K562 (cell line): ENCODE measurements at regions not wholly inside any gene's neighbourhood (a gene's known extent, or its start where the extent isn't known, plus 50 kb on each side); places are given as distances from the start of the nearest gene placed in this dataset.
A peak's percentile ranks its signal among the peaks of the same experiment; 100 is the strongest.

Experiments
- MAFF ChIP-seq: IDR thresholded peaks from 2 replicates; pipeline ENCODE4 v1.6.1; 2012; ENCODE audit warnings: low read length, improper control_type of control experiment
- MED1 ChIP-seq: sonication (generic); formaldehyde crosslinking; IDR thresholded peaks from 2 replicates; pipeline ENCODE4 v1.8.1; 2023; ENCODE audit warnings: missing genetic modification reagents, borderline replicate concordance
- NFIC ChIP-seq: fragments of 450-650 bp; IDR thresholded peaks from 2 replicates; pipeline ENCODE4 v1.6.1; 2017; ENCODE audit warnings: mild to moderate bottlenecking, inconsistent platforms
- NR2C2 ChIP-seq, 2 experiments: fragments of 200-800 bp in 1 of 2; sonication (Bioruptor generic) in 1 of 2; sonication (generic) in 1 of 2; formaldehyde crosslinking in 1 of 2; IDR thresholded peaks; 2 replicates each; pipeline versions ENCODE4 v1.6.1 to v1.8.0; 2016 to 2022; ENCODE audit warnings: mild to moderate bottlenecking in 1 of 2, missing compliant biosample characterization in 1 of 2, missing genetic modification characterization in 1 of 2, missing genetic modification reagents in 1 of 2
- PCBP1 ChIP-seq: fragments of 200-400 bp; formaldehyde crosslinking; IDR thresholded peaks from 2 replicates; pipeline ENCODE4 v1.6.1; 2018; ENCODE audit warnings: mild to moderate bottlenecking, low read depth, low read length; ENCODE audit not compliant: poor library complexity, severe bottlenecking
- RAD21 ChIP-seq, 2 experiments: fragments of 250-450 bp in 1 of 2; fragments of 450-650 bp in 1 of 2; sonication (Bioruptor Pico) in 1 of 2; formaldehyde crosslinking in 1 of 2; IDR thresholded peaks in 1 of 2; conservative IDR thresholded peaks in 1 of 2; 2 replicates each; pipeline versions ENCODE4 v1.4.0 to v1.8.0; 2020 to 2022; ENCODE audit warnings: mild to moderate bottlenecking in 2 of 2, moderate library complexity in 1 of 2
- RBM15 ChIP-seq: fragments of 200-400 bp; formaldehyde crosslinking; IDR thresholded peaks from 2 replicates; pipeline ENCODE4 v1.6.1; 2018; ENCODE audit warnings: mild to moderate bottlenecking, low read length, moderate library complexity; ENCODE audit not compliant: insufficient read depth
- STAT5A ChIP-seq: IDR thresholded peaks from 2 replicates; pipeline ENCODE4 v1.6.1; 2012; ENCODE audit warnings: low read length, inconsistent platforms, borderline replicate concordance
- TF ChIP-seq, protein P1 (sequence below), 2 experiments: fragments of 450-650 bp; formaldehyde crosslinking in 1 of 2; IDR thresholded peaks; 2 replicates each; pipeline versions ENCODE4 v1.4.0 to v1.6.1; 2014 to 2020; ENCODE audit warnings: mild to moderate bottlenecking in 2 of 2, borderline replicate concordance in 1 of 2, low read depth in 1 of 2
- TF ChIP-seq, protein P2 (sequence below), 2 experiments: fragments of 150-350 bp in 1 of 2; IDR thresholded peaks; 2 replicates each; pipeline ENCODE4 v1.6.1; 2012 to 2016; ENCODE audit warnings: low read depth in 2 of 2, low read length in 2 of 2, mild to moderate bottlenecking in 1 of 2, moderate library complexity in 1 of 2
- TF ChIP-seq, protein P3 (sequence below): fragments of 250-450 bp; sonication (Bioruptor Pico); IDR thresholded peaks from 2 replicates; pipeline ENCODE4 v1.5.0; 2020; ENCODE audit warnings: mild to moderate bottlenecking
- TF ChIP-seq, protein P4 (sequence below): fragments of 250-450 bp; sonication (Bioruptor Pico); IDR thresholded peaks from 2 replicates; pipeline ENCODE4 v1.4.0; 2020; ENCODE audit warnings: borderline replicate concordance

DNA sequence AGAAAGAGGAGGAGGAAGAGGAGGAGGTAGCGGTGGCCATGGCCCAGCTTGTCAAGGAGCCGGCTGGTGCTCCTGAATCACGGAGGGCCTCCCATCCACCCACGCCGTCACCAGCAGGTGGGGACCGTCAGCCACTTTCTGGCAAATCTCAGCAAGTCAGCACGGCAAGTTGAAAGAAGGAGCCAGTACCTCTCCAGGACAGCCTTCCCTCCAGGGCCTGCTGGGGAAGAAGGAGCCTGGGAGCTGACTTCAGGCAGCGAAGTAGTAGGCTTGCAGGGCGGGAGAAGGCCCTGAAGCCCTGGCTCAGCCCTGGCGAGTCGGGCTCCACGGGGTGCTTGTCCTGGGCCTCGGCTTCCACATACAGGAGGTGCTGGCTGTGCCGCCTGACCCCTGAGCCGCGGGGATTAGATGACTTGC lies 99.2 kb upstream of the TRPM1 start (continued):
- TF ChIP-seq, protein P1, sequence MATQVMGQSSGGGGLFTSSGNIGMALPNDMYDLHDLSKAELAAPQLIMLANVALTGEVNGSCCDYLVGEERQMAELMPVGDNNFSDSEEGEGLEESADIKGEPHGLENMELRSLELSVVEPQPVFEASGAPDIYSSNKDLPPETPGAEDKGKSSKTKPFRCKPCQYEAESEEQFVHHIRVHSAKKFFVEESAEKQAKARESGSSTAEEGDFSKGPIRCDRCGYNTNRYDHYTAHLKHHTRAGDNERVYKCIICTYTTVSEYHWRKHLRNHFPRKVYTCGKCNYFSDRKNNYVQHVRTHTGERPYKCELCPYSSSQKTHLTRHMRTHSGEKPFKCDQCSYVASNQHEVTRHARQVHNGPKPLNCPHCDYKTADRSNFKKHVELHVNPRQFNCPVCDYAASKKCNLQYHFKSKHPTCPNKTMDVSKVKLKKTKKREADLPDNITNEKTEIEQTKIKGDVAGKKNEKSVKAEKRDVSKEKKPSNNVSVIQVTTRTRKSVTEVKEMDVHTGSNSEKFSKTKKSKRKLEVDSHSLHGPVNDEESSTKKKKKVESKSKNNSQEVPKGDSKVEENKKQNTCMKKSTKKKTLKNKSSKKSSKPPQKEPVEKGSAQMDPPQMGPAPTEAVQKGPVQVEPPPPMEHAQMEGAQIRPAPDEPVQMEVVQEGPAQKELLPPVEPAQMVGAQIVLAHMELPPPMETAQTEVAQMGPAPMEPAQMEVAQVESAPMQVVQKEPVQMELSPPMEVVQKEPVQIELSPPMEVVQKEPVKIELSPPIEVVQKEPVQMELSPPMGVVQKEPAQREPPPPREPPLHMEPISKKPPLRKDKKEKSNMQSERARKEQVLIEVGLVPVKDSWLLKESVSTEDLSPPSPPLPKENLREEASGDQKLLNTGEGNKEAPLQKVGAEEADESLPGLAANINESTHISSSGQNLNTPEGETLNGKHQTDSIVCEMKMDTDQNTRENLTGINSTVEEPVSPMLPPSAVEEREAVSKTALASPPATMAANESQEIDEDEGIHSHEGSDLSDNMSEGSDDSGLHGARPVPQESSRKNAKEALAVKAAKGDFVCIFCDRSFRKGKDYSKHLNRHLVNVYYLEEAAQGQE (IDR thresholded peaks at IDR 0.05; ENCODE audit: borderline replicate concordance) = peak; percentile 58; the same call in 1 of the 2 replicates
- TF ChIP-seq, protein P1 (CRISPR knock-in tag; IDR thresholded peaks at IDR 0.05; ENCODE audit: low read depth) = no peak
- TF ChIP-seq STAT5A = no peak
- TF ChIP-seq PCBP1 = no peak
- no peak for TF ChIP-seq NFIC
- peak; percentile 65 to 76 for TF ChIP-seq RAD21 (CRISPR knock-in tag; conservative IDR thresholded peaks at IDR 0.05 in 1 of 2, IDR thresholded peaks at IDR 0.05 in 1 of 2)
- TF ChIP-seq, protein P2, sequence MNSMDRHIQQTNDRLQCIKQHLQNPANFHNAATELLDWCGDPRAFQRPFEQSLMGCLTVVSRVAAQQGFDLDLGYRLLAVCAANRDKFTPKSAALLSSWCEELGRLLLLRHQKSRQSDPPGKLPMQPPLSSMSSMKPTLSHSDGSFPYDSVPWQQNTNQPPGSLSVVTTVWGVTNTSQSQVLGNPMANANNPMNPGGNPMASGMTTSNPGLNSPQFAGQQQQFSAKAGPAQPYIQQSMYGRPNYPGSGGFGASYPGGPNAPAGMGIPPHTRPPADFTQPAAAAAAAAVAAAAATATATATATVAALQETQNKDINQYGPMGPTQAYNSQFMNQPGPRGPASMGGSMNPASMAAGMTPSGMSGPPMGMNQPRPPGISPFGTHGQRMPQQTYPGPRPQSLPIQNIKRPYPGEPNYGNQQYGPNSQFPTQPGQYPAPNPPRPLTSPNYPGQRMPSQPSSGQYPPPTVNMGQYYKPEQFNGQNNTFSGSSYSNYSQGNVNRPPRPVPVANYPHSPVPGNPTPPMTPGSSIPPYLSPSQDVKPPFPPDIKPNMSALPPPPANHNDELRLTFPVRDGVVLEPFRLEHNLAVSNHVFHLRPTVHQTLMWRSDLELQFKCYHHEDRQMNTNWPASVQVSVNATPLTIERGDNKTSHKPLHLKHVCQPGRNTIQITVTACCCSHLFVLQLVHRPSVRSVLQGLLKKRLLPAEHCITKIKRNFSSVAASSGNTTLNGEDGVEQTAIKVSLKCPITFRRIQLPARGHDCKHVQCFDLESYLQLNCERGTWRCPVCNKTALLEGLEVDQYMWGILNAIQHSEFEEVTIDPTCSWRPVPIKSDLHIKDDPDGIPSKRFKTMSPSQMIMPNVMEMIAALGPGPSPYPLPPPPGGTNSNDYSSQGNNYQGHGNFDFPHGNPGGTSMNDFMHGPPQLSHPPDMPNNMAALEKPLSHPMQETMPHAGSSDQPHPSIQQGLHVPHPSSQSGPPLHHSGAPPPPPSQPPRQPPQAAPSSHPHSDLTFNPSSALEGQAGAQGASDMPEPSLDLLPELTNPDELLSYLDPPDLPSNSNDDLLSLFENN (IDR thresholded peaks at IDR 0.05; ENCODE audit: low read depth in 2 of 2, low read length in 2 of 2) = no peak
- TF ChIP-seq, protein P3, sequence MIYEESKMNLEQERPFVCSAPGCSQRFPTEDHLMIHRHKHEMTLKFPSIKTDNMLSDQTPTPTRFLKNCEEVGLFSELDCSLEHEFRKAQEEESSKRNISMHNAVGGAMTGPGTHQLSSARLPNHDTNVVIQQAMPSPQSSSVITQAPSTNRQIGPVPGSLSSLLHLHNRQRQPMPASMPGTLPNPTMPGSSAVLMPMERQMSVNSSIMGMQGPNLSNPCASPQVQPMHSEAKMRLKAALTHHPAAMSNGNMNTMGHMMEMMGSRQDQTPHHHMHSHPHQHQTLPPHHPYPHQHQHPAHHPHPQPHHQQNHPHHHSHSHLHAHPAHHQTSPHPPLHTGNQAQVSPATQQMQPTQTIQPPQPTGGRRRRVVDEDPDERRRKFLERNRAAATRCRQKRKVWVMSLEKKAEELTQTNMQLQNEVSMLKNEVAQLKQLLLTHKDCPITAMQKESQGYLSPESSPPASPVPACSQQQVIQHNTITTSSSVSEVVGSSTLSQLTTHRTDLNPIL (CRISPR knock-in tag) = no peak
- TF ChIP-seq, protein P4, sequence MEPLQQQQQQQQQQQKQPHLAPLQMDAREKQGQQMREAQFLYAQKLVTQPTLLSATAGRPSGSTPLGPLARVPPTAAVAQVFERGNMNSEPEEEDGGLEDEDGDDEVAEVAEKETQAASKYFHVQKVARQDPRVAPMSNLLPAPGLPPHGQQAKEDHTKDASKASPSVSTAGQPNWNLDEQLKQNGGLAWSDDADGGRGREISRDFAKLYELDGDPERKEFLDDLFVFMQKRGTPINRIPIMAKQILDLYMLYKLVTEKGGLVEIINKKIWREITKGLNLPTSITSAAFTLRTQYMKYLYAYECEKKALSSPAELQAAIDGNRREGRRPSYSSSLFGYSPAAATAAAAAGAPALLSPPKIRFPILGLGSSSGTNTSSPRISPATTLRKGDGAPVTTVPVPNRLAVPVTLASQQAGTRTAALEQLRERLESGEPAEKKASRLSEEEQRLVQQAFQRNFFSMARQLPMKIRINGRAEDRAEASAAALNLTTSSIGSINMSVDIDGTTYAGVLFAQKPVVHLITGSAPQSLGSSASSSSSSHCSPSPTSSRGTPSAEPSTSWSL (CRISPR knock-in tag) = no peak
- TF ChIP-seq MED1 (CRISPR knock-in tag) = no peak
- TF ChIP-seq NR2C2 (CRISPR knock-in tag; IDR thresholded peaks at IDR 0.05) = no peak
- no peak for TF ChIP-seq NR2C2 (tag; IDR thresholded peaks at IDR 0.05)
- no peak for TF ChIP-seq MAFF
- no peak for TF ChIP-seq RBM15
